Keratinocyte (primary cell): ENCODE measurements at regions not wholly inside any gene's neighbourhood (a gene's known extent, or its start where the extent isn't known, plus 50 kb on each side); places are given as distances from the start of the nearest gene placed in this dataset.

Experiments
- CTCF ChIP-seq, 3 experiments: IDR thresholded peaks in 1 of 3; conservative IDR thresholded peaks in 1 of 3; optimal IDR thresholded peaks in 1 of 3; 2 replicates in 2 of 3; 3 replicates in 1 of 3; pipeline versions ENCODE3 to v1.5.1; 2011; ENCODE audit warnings: low read length in 3 of 3, mild to moderate bottlenecking in 3 of 3, moderate library complexity in 2 of 3, control low read depth in 1 of 3, inconsistent platforms in 1 of 3; ENCODE audit not compliant: insufficient read depth in 2 of 3; ENCODE audit errors: extremely low read depth in 1 of 3
- EZH2 ChIP-seq: IDR thresholded peaks from one replicate; pipeline ENCODE4 v1.6.1; 2012; ENCODE audit warnings: inconsistent platforms, mild to moderate bottlenecking, low read length, moderate library complexity

- TF ChIP-seq CTCF (optimal IDR thresholded peaks at IDR 0.05 in 1 of 3, IDR thresholded peaks at IDR 0.05 in 1 of 3, conservative IDR thresholded peaks at IDR 0.05 in 1 of 3; ENCODE audit: extremely low read depth in 1 of 3, insufficient read depth in 2 of 3, low read length in 3 of 3) (no peak), EZH2 (no peak)
Observed at GRCh38 chr17:11122908-11123307, 118.1 kb upstream of the SHISA6 start.
